OCI-LY1 (cell line): ENCODE measurements at regions not wholly inside any gene's neighbourhood (a gene's known extent, or its start where the extent isn't known, plus 50 kb on each side); places are given as distances from the start of the nearest gene placed in this dataset.

Experiments
- CTCF ChIP-seq: fragments of 200-600 bp; sonication (generic), shearing (Covaris generic); IDR thresholded peaks from 2 replicates; pipeline ENCODE4 v1.5.1; 2017; ENCODE audit warnings: mild to moderate bottlenecking, antibody characterized with exemption, low read length, moderate library complexity, mixed read lengths
- EZH2 ChIP-seq: fragments of 200-600 bp; sonication (generic), shearing (Covaris generic); IDR thresholded peaks from 2 replicates; pipeline ENCODE4 v1.8.0; 2017; ENCODE audit warnings: borderline replicate concordance, mixed run types, mild to moderate bottlenecking, antibody characterized with exemption, low read length, moderate library complexity, mixed read lengths

- no peak for TF ChIP-seq CTCF
- no peak for TF ChIP-seq EZH2
Observed at GRCh38 chr18:60040971-60041370, 141.2 kb downstream of the PMAIP1 start.
